Smooth muscle cell (in vitro differentiated cells): ENCODE measurements at regions not wholly inside any gene's neighbourhood (a gene's known extent, or its start where the extent isn't known, plus 50 kb on each side); places are given as distances from the start of the nearest gene placed in this dataset.

Source experiments
- DNase-seq: peaks from one replicate; lab custom pipeline; 2025; ENCODE audit not compliant: unreplicated experiment; lab: John Stamatoyannopoulos, UW
- H2AFZ ChIP-seq: fragments of 200-600 bp; sonication (generic); 2 replicates; pipeline ENCODE4 v1.6.0; 2016; ENCODE audit warnings: antibody characterized with exemption, low read depth, mild to moderate bottlenecking
- H3F3A ChIP-seq: fragments of 200-600 bp; sonication (generic); 2 replicates; pipeline ENCODE4 v1.6.0; 2017; ENCODE audit warnings: antibody characterized with exemption, low read depth
- H3K27ac ChIP-seq: fragments of 200-600 bp; sonication (generic); 2 replicates; pipeline ENCODE4 v1.5.1; 2016; ENCODE audit warnings: low read depth, mild to moderate bottlenecking
- H3K27me3 ChIP-seq: fragments of 200-600 bp; sonication (generic); 2 replicates; pipeline ENCODE4 v1.6.1; 2016; ENCODE audit warnings: low read depth, mild to moderate bottlenecking
- H3K36me3 ChIP-seq: fragments of 200-600 bp; sonication (generic); 2 replicates; pipeline ENCODE4 v1.5.1; 2016; ENCODE audit warnings: low read depth
- H3K4me1 ChIP-seq: fragments of 200-600 bp; sonication (generic); 2 replicates; pipeline ENCODE4 v1.5.1; 2016; ENCODE audit warnings: low read depth
- H3K4me2 ChIP-seq: fragments of 200-600 bp; sonication (generic); 2 replicates; pipeline ENCODE4 v1.6.0; 2016; ENCODE audit warnings: mild to moderate bottlenecking
- H3K4me3 ChIP-seq: fragments of 200-600 bp; sonication (generic); 2 replicates; pipeline ENCODE4 v1.5.1; 2016; ENCODE audit warnings: mild to moderate bottlenecking
- H3K79me2 ChIP-seq: fragments of 200-600 bp; sonication (generic); 2 replicates; pipeline ENCODE4 v1.6.0; 2016; ENCODE audit warnings: low read depth, mild to moderate bottlenecking
- H3K9ac ChIP-seq: fragments of 200-600 bp; sonication (generic); 2 replicates; pipeline ENCODE4 v1.6.0; 2016; ENCODE audit warnings: low read depth
- H3K9me3 ChIP-seq: fragments of 200-600 bp; sonication (generic); replicated peaks from 2 replicates; pipeline ENCODE4 v1.5.1; 2016; ENCODE audit warnings: low read depth
- H4K20me1 ChIP-seq: fragments of 200-600 bp; sonication (generic); 2 replicates; pipeline ENCODE4 v1.6.0; 2016; ENCODE audit warnings: low read depth
- WGBS: methylation state at CpG from one replicate; pipeline ENCODE4 v1.1.7; 2016; ENCODE audit warnings: low lambda C conversion rate; 5-methylcytosine and 5-hydroxymethylcytosine counted together
- TF ChIP-seq, protein P1 (sequence below): fragments of 200-600 bp; sonication (generic); IDR thresholded peaks from 2 replicates; pipeline ENCODE4 v1.5.1; 2017; ENCODE audit warnings: borderline replicate concordance, mild to moderate bottlenecking, antibody characterized with exemption; ENCODE audit not compliant: insufficient read depth, poor library complexity, severe bottlenecking

- no peak for DNase-seq
Observed at GRCh38 chr6:103534095-103534494, 1325.6 kb downstream of the HACE1 start.

GRCh38 chr6:103522045-103522444 is 1337.7 kb downstream of the HACE1 start:
- Histone ChIP-seq H3K79me2 (no peaks in the 10 kb centered on the region), H3K4me3 (no peak overlapping the region), H3K9ac (no peak overlapping the region), H3F3A (no peaks in the 10 kb centered on the region), H3K36me3 (no peaks in the 10 kb centered on the region), H3K4me1 (no peaks in the 10 kb centered on the region), H3K4me2 (no peak overlapping the region), H3K27ac (no peak overlapping the region), H3K9me3 (no peaks in the 10 kb centered on the region), H4K20me1 (no peaks in the 10 kb centered on the region), H2AFZ (no peak overlapping the region), H3K27me3 (no peaks in the 10 kb centered on the region)
- no peak for DNase-seq
- WGBS = 75% methylated on average over 8 of the region's 8 CpGs
- TF ChIP-seq, protein P1, sequence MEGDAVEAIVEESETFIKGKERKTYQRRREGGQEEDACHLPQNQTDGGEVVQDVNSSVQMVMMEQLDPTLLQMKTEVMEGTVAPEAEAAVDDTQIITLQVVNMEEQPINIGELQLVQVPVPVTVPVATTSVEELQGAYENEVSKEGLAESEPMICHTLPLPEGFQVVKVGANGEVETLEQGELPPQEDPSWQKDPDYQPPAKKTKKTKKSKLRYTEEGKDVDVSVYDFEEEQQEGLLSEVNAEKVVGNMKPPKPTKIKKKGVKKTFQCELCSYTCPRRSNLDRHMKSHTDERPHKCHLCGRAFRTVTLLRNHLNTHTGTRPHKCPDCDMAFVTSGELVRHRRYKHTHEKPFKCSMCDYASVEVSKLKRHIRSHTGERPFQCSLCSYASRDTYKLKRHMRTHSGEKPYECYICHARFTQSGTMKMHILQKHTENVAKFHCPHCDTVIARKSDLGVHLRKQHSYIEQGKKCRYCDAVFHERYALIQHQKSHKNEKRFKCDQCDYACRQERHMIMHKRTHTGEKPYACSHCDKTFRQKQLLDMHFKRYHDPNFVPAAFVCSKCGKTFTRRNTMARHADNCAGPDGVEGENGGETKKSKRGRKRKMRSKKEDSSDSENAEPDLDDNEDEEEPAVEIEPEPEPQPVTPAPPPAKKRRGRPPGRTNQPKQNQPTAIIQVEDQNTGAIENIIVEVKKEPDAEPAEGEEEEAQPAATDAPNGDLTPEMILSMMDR = no peak

More at GRCh38 chr6:103534095-103534494, 1325.6 kb downstream of the HACE1 start:
- Histone ChIP-seq H3K27ac (no peak overlapping the region), H3K79me2 (no peaks in the 10 kb centered on the region), H4K20me1 (no peaks in the 10 kb centered on the region), H3K9ac (no peak overlapping the region), H2AFZ (no peak overlapping the region), H3K27me3 (no peaks in the 10 kb centered on the region), H3K36me3 (no peaks in the 10 kb centered on the region), H3F3A (no peaks in the 10 kb centered on the region), H3K9me3 (no peaks in the 10 kb centered on the region), H3K4me3 (no peak overlapping the region), H3K4me2 (no peak overlapping the region), H3K4me1 (peaks cover 7% of the 10 kb centered on the region)
- 75% methylated on average over 1 of the region's 1 CpG for WGBS
- TF ChIP-seq, protein P1 = no peak

- no peaks in the 10 kb centered on the region for H3K36me3 ChIP-seq
- H3K4me1 ChIP-seq = no peaks in the 10 kb centered on the region
- TF ChIP-seq, protein P1 = no peak
- H3K9ac ChIP-seq = no peak overlapping the region
- DNase-seq = no peak
- H3K4me3 ChIP-seq = no peak overlapping the region
- no peaks in the 10 kb centered on the region for H3K27me3 ChIP-seq
- no peaks in the 10 kb centered on the region for H3F3A ChIP-seq
- no peak overlapping the region for H2AFZ ChIP-seq
- H3K9me3 ChIP-seq = no peaks in the 10 kb centered on the region
- no peaks in the 10 kb centered on the region for H4K20me1 ChIP-seq
- H3K4me2 ChIP-seq = no peak overlapping the region
- no peaks in the 10 kb centered on the region for H3K79me2 ChIP-seq
- 72% methylated on average over 3 of the region's 3 CpGs for WGBS
- no peak overlapping the region for H3K27ac ChIP-seq
Observed at GRCh38 chr6:103516336-103516735, 1343.4 kb downstream of the HACE1 start.

DNA sequence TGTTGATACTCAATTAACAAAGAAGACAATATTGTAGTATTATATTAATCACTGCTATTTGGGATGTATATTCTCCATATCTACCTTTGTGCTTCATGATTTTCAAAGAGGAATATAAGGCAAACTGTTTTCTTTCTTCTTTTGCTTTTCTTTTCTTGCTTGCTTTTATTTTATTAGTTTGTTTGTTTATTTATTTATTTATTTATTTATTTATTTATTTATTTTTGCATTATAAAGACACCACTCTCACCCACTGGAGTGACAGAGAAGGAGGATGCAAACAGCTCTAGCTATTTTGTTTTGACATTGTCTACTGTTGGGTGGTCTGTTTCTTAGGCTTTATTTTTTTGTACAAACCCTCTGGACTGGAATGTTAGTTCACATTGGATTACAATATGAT is 1352.7 kb downstream of the HACE1 start:
- Histone ChIP-seq H3K9ac (no peak overlapping the region), H3K27me3 (no peaks in the 10 kb centered on the region), H3K4me1 (no peaks in the 10 kb centered on the region), H3K4me2 (no peak overlapping the region), H3K36me3 (no peaks in the 10 kb centered on the region), H3F3A (no peaks in the 10 kb centered on the region), H2AFZ (no peak overlapping the region), H3K4me3 (no peak overlapping the region), H4K20me1 (no peaks in the 10 kb centered on the region), H3K79me2 (no peaks in the 10 kb centered on the region), H3K9me3 (no peaks in the 10 kb centered on the region), H3K27ac (no peak overlapping the region)
- TF ChIP-seq, protein P1 = no peak
- no peak for DNase-seq
